T-helper 2 cell (primary cell): ENCODE measurements at regions not wholly inside any gene's neighbourhood (a gene's known extent, or its start where the extent isn't known, plus 50 kb on each side); places are given as distances from the start of the nearest gene placed in this dataset.
"Not testable (repeated sequence)": the region's sequence is repeated elsewhere in the genome, so short reads cannot be mapped to it uniquely, and the experiment has no call there.

Experiments used
- DNase-seq, 5 experiments: peaks; one replicate each; pipeline versions ENCODE4 v3.0.0 to v3.0.0-alpha.2; 2012 to 2022

- no peak for DNase-seq
Observed at GRCh38 chr5:68066277-68066955, 149.1 kb upstream of the PIK3R1 start.

- not testable (repeated sequence) for DNase-seq
Observed at GRCh38 chr5:68065321-68065720, 150.2 kb upstream of the PIK3R1 start.

GRCh38 chr5:68060382-68060781, 155.2 kb upstream of the PIK3R1 start:
- DNase-seq: no peak

DNA sequence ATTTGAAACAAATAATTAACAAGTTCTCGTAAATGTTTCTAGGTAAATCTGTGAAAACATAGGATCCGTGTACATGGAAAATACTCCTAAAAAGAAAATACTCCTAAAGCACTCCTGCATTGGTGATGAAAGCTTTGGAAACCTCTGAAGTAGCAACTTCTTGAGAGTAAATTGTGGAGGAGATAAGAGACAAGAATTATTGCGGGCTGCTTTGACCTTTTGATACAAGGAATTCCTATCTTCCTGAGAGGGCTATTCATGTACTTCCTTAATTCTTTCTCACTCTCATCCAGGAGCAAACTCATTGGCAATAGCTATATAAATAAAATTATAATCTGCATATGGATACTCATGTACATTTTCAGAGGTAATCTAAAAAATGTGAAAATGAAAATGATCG, 158.4 kb upstream of the PIK3R1 start:
- DNase-seq: no peak

- no peak for DNase-seq
Observed at GRCh38 chr5:68055686-68056085, 159.9 kb upstream of the PIK3R1 start.

DNA sequence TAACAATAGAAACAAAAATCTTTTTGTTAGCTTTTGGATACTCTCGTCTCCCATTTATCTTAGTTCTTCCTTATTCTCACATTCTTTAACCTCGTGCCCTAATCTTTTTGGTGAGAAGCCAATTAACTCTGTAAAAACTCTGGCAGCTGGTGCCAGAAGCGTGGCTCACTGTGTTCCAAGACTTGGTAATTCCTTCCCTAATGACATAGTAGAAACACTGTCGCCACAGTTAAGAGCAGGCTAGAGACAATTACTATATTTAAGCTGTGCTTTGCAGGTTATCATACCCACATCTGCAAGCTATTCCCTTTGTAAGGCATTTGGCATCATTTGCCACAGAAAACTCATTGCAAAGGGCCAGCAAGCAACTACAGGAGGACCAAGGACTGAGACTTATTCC, 160.9 kb upstream of the PIK3R1 start:
- DNase-seq: no peak

GRCh38 chr5:68053202-68053601, 162.4 kb upstream of the PIK3R1 start:
- DNase-seq: no peak

GRCh38 chr5:68049053-68049713, 166.4 kb upstream of the PIK3R1 start:
- DNase-seq: no peak

- DNase-seq: no peak
Observed at GRCh38 chr5:68048516-68048915, 167.0 kb upstream of the PIK3R1 start.

DNA sequence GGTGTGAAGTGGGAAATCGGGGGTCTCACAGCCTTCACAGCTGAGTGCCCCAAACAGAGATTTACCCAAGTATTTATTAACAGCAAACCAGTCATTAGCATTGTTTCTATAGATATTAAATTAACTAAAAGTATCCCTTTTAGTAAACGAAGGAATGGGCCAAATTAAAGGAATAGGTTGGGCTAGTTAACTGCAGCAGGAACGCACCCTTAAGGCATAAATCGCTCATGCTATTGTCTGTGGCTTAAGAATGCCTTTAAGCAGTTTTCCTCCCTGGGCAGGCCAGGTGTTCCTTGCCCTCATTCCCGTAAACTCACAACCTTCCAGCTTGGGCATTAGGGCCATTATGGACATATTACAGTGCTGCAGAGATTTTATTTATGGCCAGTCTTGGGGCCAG, 167.5 kb upstream of the PIK3R1 start:
- DNase-seq: not testable (repeated sequence)

DNA sequence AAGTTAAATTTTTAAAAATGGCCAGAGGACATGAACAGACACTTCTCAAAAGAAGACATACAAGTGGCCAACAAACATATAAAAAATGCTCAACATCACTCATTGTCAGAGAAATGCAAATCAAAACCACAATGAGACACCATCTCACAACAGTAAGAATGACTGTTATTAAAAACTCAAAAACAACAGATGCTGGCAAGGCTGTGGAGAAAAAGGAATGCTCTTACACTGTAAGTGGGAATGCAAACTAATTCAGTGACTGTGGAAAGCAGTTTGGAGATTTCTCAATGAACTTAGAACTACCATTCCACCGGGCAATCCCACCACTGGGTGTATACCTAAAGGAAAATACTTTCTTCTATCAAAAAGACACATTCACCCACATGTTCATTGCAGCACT, 168.5 kb upstream of the PIK3R1 start:
- DNase-seq: no peak

DNA sequence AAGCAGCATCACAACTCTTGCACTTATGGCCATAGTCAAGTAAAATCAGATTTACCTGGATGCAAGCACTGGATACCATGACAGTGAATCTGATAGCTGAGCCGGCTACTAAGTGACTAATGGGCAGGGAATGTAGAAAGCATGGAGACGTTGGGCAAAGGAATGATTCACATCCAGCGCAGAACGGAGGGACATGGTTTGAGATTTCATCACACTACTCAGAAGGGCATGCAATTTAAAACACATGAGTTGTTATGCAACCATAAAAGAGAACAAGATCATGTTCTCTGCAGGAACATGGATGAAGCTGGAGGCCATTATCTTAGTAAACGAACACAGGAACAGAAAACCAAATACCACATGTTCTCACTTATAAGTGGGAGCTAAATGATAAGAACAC, 169.1 kb upstream of the PIK3R1 start:
- no peak for DNase-seq

DNA sequence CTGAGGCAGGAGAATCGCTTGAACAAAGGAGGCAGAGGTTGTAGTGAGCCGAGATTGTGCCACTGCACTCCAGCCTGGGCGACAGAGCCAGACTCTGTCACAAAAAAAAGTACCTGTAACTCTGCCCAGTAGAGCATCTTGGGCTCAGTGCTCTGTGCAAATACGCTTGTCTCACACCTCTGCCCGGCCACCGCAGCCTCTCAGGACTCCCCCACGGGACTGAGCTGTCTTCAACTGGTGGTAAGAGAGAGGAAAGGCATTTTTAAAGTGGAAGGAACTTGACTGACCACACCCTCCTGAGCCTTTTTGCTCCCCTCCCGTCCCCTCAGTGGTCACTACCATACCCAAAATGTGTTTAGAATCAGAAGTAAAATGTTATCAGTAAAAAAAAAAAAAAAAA, 174.3 kb upstream of the PIK3R1 start:
- DNase-seq: no peak

GRCh38 chr5:68037546-68037945, 178.0 kb upstream of the PIK3R1 start:
- no peak for DNase-seq

DNA sequence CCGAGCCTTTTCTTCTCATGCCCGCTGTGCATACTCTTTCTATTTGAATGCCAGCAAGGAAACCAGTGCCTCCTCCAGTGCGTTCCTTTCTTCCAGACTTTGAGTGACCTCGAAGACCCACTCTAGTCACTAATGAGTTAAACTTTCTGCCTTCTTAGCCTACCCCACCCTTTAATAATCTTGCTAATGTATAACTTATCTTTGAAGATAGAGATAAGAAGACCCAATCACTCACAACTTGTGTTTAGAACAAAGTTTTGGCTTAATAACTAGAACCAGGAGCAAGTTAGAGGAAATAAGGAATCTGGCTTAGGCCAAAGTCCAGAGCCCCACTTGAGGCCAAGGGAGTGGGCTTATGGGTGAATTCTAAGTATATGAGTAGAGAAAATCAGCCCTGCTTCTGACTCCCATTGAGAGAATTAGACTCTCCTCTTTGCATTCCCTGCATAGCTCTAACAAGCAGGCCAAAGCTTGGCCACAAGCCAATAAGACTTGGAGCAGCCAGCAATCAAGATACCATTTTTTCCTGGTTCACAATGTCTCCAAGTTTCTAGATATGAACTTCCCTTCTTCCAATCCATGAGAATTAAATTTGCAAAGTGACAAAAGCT, 181.5 kb upstream of the PIK3R1 start:
- no peak for DNase-seq

- DNase-seq: no peak
Observed at GRCh38 chr5:68033029-68033428, 182.5 kb upstream of the PIK3R1 start.

- DNase-seq: no peak
Observed at GRCh38 chr5:68032216-68032762, 183.3 kb upstream of the PIK3R1 start.

DNA sequence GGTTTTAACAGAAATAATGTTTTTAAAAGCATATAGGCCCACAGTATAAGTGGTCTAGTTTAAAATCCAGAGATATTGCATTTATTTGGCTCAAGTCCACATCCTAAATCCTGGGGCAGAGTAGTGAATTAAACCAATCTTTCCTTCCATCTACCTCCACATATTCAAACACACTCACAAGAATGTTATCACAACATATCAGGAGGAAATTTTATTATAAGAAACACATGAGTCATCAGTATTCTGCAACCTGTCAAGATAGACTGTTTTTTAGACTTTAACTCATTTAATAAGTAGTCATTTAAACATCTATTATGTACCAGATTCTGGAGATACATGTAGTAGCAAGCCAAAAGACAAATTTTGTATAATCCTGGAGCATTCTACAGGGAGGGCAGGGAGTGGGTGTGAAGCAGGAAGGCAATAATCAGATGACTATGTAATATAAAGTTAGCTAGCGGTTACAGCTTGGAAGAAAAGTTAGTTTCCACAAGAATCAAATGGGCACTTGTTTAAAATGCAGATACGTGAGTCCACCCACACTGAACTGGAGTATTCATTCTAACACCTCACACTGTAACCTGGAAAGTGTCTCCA, 187.3 kb upstream of the PIK3R1 start:
- DNase-seq: no peak

DNA sequence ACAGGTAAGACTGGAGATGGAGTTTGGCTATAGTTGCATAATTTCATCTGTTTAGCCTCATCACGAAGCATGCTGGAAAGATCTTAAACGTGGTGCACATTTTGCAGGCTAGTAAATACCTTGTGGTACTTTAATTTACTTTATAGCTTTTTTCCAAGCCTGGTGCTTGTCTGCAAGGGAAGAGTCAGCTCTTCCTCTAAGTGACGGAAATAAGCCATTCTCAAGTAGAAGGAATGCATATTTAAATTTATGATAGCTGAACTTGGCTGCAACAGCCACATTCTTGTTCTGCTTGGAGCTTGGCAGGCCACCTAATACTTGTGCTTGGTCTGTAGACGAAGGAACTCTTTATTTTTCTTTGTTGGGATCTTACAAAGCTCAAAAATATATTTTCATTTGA, 188.0 kb upstream of the PIK3R1 start:
- DNase-seq: no peak

- DNase-seq: no peak
Observed at GRCh38 chr5:68026092-68026885, 189.3 kb upstream of the PIK3R1 start.

DNA sequence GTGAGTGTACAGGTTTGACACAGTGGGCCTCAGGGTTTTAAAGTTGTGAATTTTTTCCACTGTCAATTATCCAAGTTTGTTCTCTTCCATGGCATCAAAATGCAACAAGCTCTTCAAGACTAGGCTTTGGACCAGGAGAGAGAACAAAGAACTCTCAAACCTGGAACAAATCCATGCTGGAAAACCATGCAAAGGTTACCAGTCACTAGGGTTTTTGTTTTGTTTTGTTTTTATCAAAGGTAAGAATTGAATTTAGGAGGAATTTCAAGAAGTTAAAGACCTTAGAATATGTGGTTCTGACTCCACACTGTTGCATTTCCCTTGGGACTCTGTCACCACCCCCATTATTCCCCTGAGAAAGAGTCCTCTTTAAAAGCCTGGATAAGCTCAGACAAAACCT, 191.1 kb upstream of the PIK3R1 start:
- DNase-seq: no peak

GRCh38 chr5:68021916-68022315, 193.6 kb upstream of the PIK3R1 start:
- no peak for DNase-seq

DNA sequence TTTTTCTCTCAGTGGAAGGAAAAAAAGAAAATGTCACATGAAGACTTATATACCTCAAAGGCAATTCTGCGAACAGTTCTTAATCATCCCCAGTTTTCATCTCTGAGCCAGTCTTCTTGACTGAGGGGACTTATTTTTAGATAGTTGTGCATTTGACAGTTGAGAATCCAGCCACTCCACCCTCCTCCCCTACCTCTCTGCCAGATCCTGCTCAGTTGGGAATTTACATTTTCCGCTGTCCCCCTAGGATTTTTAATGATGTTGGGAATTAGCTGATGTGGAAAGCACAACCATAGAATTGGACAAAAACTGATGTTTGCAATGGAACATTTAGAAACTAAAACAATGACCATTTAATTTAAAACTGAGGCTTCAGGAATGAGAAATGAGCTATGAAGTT, 194.3 kb upstream of the PIK3R1 start:
- no peak for DNase-seq
